K562 (cell line): ENCODE measurements at regions not wholly inside any gene's neighbourhood (a gene's known extent, or its start where the extent isn't known, plus 50 kb on each side); places are given as distances from the start of the nearest gene placed in this dataset.

ENCODE experiments used
- ATAC-seq: fragments of 200-7000 bp; cut with Tn5 transposase; 3 replicates; pipeline ENCODE4 v1.9.1; 2020; ENCODE audit warnings: moderate library complexity
- BruUV-seq: library from RNA; stranded (reverse); fragments of 400-500 nt; replicated peaks from 2 replicates; lab custom pipeline; 2021; lab: Mats Ljungman, UMichigan
- CTCF ChIA-PET: fragments of 300-600 bp; formaldehyde crosslinking; extraction: SDS; loops from one replicate; lab custom pipeline; 2021; ENCODE audit warnings: low intra/inter-chr PET ratio; lab: Yijun Ruan, JAX
- POLR2A ChIA-PET: fragments of 300-600, 350-650 bp; sonication (Branson Sonifier 250); formaldehyde crosslinking; extraction: SDS; loops from one replicate; lab custom pipeline; 2021; ENCODE audit warnings: antibody characterized with exemption, inconsistent platforms; lab: Yijun Ruan, JAX
- DNase-seq, 4 experiments: peaks; one replicate each; pipeline versions ENCODE4 v3.0.0 to v3.0.0-alpha.2; 2011 to 2018; ENCODE audit warnings: low spot score in 3 of 4, mixed read lengths in 3 of 4; ENCODE audit errors: extremely low read depth in 1 of 4
- FAIRE-seq: peaks from 2 replicates; lab custom pipeline; 2011; peaks lifted over from hg19 to GRCh38; lab: Jason Lieb, UNC
- H2AFZ ChIP-seq: 2 replicates; pipeline ENCODE4 v1.6.0; 2011; ENCODE audit warnings: low read depth, low read length, control low read depth, inconsistent platforms
- H3K27ac ChIP-seq: fragments of 200-600 bp; 3 replicates; pipeline ENCODE4 v1.8.0; 2011; ENCODE audit warnings: low read depth, mild to moderate bottlenecking, control low read depth, inconsistent platforms, low read length, moderate library complexity, mixed read lengths; ENCODE audit errors: extremely low read depth
- H3K27me3 ChIP-seq, 2 experiments: fragments of 300-600 bp in 1 of 2; 2 replicates in 1 of 2; 3 replicates in 1 of 2; pipeline versions ENCODE4 v1.6.0 to v1.8.0; 2011; ENCODE audit warnings: inconsistent platforms in 2 of 2, low read length in 2 of 2, mild to moderate bottlenecking in 1 of 2, mixed read lengths in 1 of 2, moderate library complexity in 1 of 2; ENCODE audit not compliant: control insufficient read depth in 2 of 2, insufficient read depth in 2 of 2
- H3K36me3 ChIP-seq: fragments of 300-600 bp; 3 replicates; pipeline ENCODE4 v1.8.0; 2011; ENCODE audit warnings: mild to moderate bottlenecking, low read length, inconsistent platforms; ENCODE audit not compliant: control insufficient read depth, insufficient read depth
- H3K4me1 ChIP-seq, 2 experiments: fragments of 200-600 bp in 1 of 2; replicated peaks in 1 of 2; 2 replicates in 1 of 2; 3 replicates in 1 of 2; pipeline versions ENCODE4 v1.5.1 to v1.8.0; 2011; ENCODE audit warnings: inconsistent platforms in 2 of 2, low read length in 2 of 2, mild to moderate bottlenecking in 1 of 2, mixed read lengths in 1 of 2, moderate library complexity in 1 of 2; ENCODE audit not compliant: control insufficient read depth in 2 of 2, insufficient read depth in 2 of 2
- H3K4me2 ChIP-seq: 2 replicates; pipeline ENCODE4 v1.6.1; 2011; ENCODE audit warnings: low read length, control low read depth, inconsistent platforms, mixed read lengths; ENCODE audit not compliant: insufficient read depth
- H3K4me3 ChIP-seq: fragments of 200-600 bp; sonication (generic), shearing (Covaris generic); 2 replicates; pipeline ENCODE4 v1.5.1; 2016; ENCODE audit warnings: control low read depth, inconsistent platforms
- H3K79me2 ChIP-seq: fragments of 200-600 bp; 3 replicates; pipeline ENCODE4 v1.8.0; 2011; ENCODE audit warnings: low read length, inconsistent platforms; ENCODE audit not compliant: control insufficient read depth, insufficient read depth
- H3K9ac ChIP-seq, 2 experiments: 2 replicates each; pipeline versions ENCODE4 v1.6.0 to v1.6.1; 2011; ENCODE audit warnings: low read depth in 2 of 2, low read length in 2 of 2, control low read depth in 1 of 2, inconsistent platforms in 1 of 2, mild to moderate bottlenecking in 1 of 2, mixed read lengths in 1 of 2; ENCODE audit not compliant: insufficient read depth in 1 of 2
- H3K9me1 ChIP-seq: one replicate; pipeline ENCODE4 v1.6.0; 2011; ENCODE audit warnings: inconsistent platforms, mild to moderate bottlenecking, low read length, moderate library complexity; ENCODE audit not compliant: control insufficient read depth, insufficient read depth
- H3K9me3 ChIP-seq: replicated peaks from 2 replicates; pipeline ENCODE4 v1.5.1; 2011; ENCODE audit warnings: low read depth, low read length, inconsistent platforms; ENCODE audit not compliant: control insufficient read depth, insufficient read depth
- H4K20me1 ChIP-seq: replicated peaks from 2 replicates; pipeline ENCODE4 v1.6.1; 2011; ENCODE audit warnings: low read length, inconsistent platforms, mixed read lengths; ENCODE audit not compliant: control insufficient read depth, insufficient read depth
- ARID2 ChIP-seq: fragments of 450-650 bp; IDR thresholded peaks from 2 replicates; pipeline ENCODE4 v1.6.1; 2017; ENCODE audit warnings: antibody characterized with exemption, mild to moderate bottlenecking
- HMG20B ChIP-seq: fragments of 250-450 bp; sonication (Bioruptor Pico); IDR thresholded peaks from 2 replicates; pipeline ENCODE4 v1.5.0; 2021; ENCODE audit warnings: mild to moderate bottlenecking
- KLF13 ChIP-seq: fragments of 450-650 bp; IDR thresholded peaks from 2 replicates; pipeline ENCODE4 v1.6.1; 2016; ENCODE audit warnings: missing genetic modification characterization, low read depth, mild to moderate bottlenecking, missing compliant biosample characterization, moderate library complexity, borderline replicate concordance
- SMARCA5 ChIP-seq: fragments of 450-650 bp; IDR thresholded peaks from 2 replicates; pipeline ENCODE4 v1.6.1; 2016
- SNIP1 ChIP-seq: fragments of 450-650 bp; IDR thresholded peaks from 2 replicates; pipeline ENCODE4 v1.7.1; 2017; ENCODE audit warnings: low read depth, mild to moderate bottlenecking
- SUPT5H ChIP-seq: fragments of 450-650 bp; IDR thresholded peaks from 2 replicates; pipeline ENCODE4 v1.6.1; 2016
- TAF1 ChIP-seq: IDR thresholded peaks from 2 replicates; pipeline ENCODE4 v1.6.1; 2011; ENCODE audit warnings: mild to moderate bottlenecking, low read length, moderate library complexity; ENCODE audit not compliant: insufficient read depth, control insufficient read depth, severe bottlenecking; ENCODE audit errors: extremely low read depth
- TCF15 ChIP-seq: fragments of 250-450 bp; sonication (Bioruptor Pico); IDR thresholded peaks from 2 replicates; pipeline ENCODE4 v1.8.0; 2022; ENCODE audit warnings: moderate library complexity, mild to moderate bottlenecking, inconsistent platforms
- ZBTB8A ChIP-seq: fragments of 450-650 bp; IDR thresholded peaks from 2 replicates; pipeline ENCODE4 v1.6.1; 2018; ENCODE audit warnings: mild to moderate bottlenecking, moderate library complexity; ENCODE audit not compliant: partially characterized antibody
- ZNF217 ChIP-seq: sonication (generic); formaldehyde crosslinking; IDR thresholded peaks from 2 replicates; pipeline ENCODE4 v1.8.0; 2022; ENCODE audit warnings: mild to moderate bottlenecking, missing genetic modification reagents
- WGBS: fragments of 100-300 bp; shearing (Covaris generic); methylation state at CpG from one replicate; pipeline ENCODE4 v1.1.6; 2016; ENCODE audit warnings: low coverage, mixed read lengths; ENCODE audit not compliant: insufficient coverage; ENCODE audit errors: missing lambda C conversion rate; 5-methylcytosine and 5-hydroxymethylcytosine counted together
- in situ Hi-C: fragments of 300-500 bp; cut with MboI; formaldehyde crosslinking; loops from 4 replicates; pipeline ENCODE4 v1.15.0; 2018; ENCODE audit warnings: inconsistent platforms, mixed read lengths
- intact Hi-C: fragments of 100-400 bp; cut with micrococcal nuclease; formaldehyde crosslinking; loops from 2 replicates; pipeline ENCODE4 v1.14.2; 2022

- H3K4me3 ChIP-seq, result no peak overlapping the region
- no peak overlapping the region for H3K4me2 ChIP-seq
- no peak for ATAC-seq
- DNase-seq, result no peak
- ChIA-PET POLR2A (no interaction called here), CTCF (no interaction called here)
- no peak overlapping the region for H2AFZ ChIP-seq
- TF ChIP-seq ARID2 (no peak), SMARCA5 (no peak), KLF13 (tag) (no peak)
- H3K9me1 ChIP-seq, result no peaks in the 10 kb centered on the region
- H3K79me2 ChIP-seq, result no peaks in the 10 kb centered on the region
- no peak overlapping the region for H3K27ac ChIP-seq
- no peaks in the 10 kb centered on the region for H3K4me1 ChIP-seq
- no peaks in the 10 kb centered on the region for H3K9me3 ChIP-seq
- 1% methylated on average over 14 of the region's 14 CpGs for WGBS
- no peaks in the 10 kb centered on the region for H3K36me3 ChIP-seq
- H4K20me1 ChIP-seq, result no peaks in the 10 kb centered on the region
- no peaks in the 10 kb centered on the region for H3K27me3 ChIP-seq
- intact Hi-C loops, result no loop called here
- no TSS peak for BruUV-seq
- in situ Hi-C loops, result no loop called here
- no peak for FAIRE-seq
- no peak overlapping the region for H3K9ac ChIP-seq
These were observed 150.1 kb downstream of the SOX11 start for GRCh38 chr2:5842326-5842725.

GRCh38 chr2:5845798-5846330 is 153.7 kb downstream of the SOX11 start:
- DNase-seq, result no peak
- POLR2A ChIA-PET, result no interaction called here

More at GRCh38 chr2:5845798-5846330, 153.7 kb downstream of the SOX11 start:
- WGBS, result 1% methylated on average over 6 of the region's 6 CpGs
- no peaks in the 10 kb centered on the region for H3K9me1 ChIP-seq
- intact Hi-C loops (no loop called here), in situ Hi-C loops (no loop called here)
- no peaks in the 10 kb centered on the region for H3K36me3 ChIP-seq
- no peak overlapping the region for H3K9ac ChIP-seq
- CTCF ChIA-PET, result no interaction called here
- no peak overlapping the region for H3K4me3 ChIP-seq
- H3K79me2 ChIP-seq, result no peaks in the 10 kb centered on the region
- no peak overlapping the region for H3K27ac ChIP-seq
- no peaks in the 10 kb centered on the region for H3K27me3 ChIP-seq
- no TSS peak for BruUV-seq
- FAIRE-seq, result no peak
- H3K4me2 ChIP-seq, result no peak overlapping the region
- H2AFZ ChIP-seq, result no peak overlapping the region
- ATAC-seq, result no peak
- H3K4me1 ChIP-seq, result no peaks in the 10 kb centered on the region
- H4K20me1 ChIP-seq, result no peaks in the 10 kb centered on the region
- TF ChIP-seq SUPT5H (no peak), ZNF217 (CRISPR knock-in tag) (no peak), HMG20B (CRISPR knock-in tag) (no peak), SNIP1 (no peak), TCF15 (CRISPR knock-in tag) (no peak), TAF1 (no peak), ZBTB8A (no peak)
- TF ChIP-seq, all 486 proteins: peak for 0
- H3K9me3 ChIP-seq, result no peaks in the 10 kb centered on the region
